ENCODE measurements at regions not wholly inside any gene's neighbourhood (a gene's known extent, or its start where the extent isn't known, plus 50 kb on each side); places are given as distances from the start of the nearest gene placed in this dataset.

DNA sequence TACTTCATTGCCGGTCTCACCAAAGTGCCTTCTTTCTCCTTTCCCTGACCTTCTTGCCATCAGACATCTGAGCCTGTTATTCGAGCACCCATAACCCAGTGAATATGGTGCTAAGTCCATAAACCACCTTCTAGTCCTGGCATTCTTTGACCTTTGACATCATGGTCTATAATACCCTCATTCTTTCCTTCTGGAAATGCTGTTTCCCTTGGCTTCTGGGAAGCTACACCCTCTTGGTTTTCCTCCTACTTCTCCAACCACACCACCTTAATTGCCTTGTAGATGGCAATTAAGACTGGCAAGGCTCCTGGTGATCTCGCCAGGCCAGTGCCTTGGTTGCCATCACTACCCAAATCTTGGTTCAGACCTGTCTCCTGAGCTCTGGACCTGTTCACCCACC lies 56.1 kb upstream of the TRAK1 start:
- TF ChIP-seq, protein P1, sequence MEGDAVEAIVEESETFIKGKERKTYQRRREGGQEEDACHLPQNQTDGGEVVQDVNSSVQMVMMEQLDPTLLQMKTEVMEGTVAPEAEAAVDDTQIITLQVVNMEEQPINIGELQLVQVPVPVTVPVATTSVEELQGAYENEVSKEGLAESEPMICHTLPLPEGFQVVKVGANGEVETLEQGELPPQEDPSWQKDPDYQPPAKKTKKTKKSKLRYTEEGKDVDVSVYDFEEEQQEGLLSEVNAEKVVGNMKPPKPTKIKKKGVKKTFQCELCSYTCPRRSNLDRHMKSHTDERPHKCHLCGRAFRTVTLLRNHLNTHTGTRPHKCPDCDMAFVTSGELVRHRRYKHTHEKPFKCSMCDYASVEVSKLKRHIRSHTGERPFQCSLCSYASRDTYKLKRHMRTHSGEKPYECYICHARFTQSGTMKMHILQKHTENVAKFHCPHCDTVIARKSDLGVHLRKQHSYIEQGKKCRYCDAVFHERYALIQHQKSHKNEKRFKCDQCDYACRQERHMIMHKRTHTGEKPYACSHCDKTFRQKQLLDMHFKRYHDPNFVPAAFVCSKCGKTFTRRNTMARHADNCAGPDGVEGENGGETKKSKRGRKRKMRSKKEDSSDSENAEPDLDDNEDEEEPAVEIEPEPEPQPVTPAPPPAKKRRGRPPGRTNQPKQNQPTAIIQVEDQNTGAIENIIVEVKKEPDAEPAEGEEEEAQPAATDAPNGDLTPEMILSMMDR (conservative IDR thresholded peaks at IDR 0.05; ENCODE audit: low read depth in 2 of 2): no peak
- TF ChIP-seq EZH2 (IDR thresholded peaks at IDR 0.05; ENCODE audit: low read depth, unreplicated experiment) (no peak), POLR2AphosphoS5 (IDR thresholded peaks at IDR 0.05; ENCODE audit: low read depth) (no peak), EZH2phosphoT487 (IDR thresholded peaks at IDR 0.05; ENCODE audit: unreplicated experiment) (no peak), CREB1 (CRISPR knock-in tag; IDR thresholded peaks at IDR 0.05; ENCODE audit: low read depth) (no peak), ZNF114 (CRISPR knock-in tag; IDR thresholded peaks at IDR 0.05) (no peak), ETS1 (IDR thresholded peaks at IDR 0.05) (no peak)
- TF ChIP-seq, protein P2, sequence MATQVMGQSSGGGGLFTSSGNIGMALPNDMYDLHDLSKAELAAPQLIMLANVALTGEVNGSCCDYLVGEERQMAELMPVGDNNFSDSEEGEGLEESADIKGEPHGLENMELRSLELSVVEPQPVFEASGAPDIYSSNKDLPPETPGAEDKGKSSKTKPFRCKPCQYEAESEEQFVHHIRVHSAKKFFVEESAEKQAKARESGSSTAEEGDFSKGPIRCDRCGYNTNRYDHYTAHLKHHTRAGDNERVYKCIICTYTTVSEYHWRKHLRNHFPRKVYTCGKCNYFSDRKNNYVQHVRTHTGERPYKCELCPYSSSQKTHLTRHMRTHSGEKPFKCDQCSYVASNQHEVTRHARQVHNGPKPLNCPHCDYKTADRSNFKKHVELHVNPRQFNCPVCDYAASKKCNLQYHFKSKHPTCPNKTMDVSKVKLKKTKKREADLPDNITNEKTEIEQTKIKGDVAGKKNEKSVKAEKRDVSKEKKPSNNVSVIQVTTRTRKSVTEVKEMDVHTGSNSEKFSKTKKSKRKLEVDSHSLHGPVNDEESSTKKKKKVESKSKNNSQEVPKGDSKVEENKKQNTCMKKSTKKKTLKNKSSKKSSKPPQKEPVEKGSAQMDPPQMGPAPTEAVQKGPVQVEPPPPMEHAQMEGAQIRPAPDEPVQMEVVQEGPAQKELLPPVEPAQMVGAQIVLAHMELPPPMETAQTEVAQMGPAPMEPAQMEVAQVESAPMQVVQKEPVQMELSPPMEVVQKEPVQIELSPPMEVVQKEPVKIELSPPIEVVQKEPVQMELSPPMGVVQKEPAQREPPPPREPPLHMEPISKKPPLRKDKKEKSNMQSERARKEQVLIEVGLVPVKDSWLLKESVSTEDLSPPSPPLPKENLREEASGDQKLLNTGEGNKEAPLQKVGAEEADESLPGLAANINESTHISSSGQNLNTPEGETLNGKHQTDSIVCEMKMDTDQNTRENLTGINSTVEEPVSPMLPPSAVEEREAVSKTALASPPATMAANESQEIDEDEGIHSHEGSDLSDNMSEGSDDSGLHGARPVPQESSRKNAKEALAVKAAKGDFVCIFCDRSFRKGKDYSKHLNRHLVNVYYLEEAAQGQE (IDR thresholded peaks at IDR 0.05; ENCODE audit: unreplicated experiment): no peak
